HG02852 (cell line): ENCODE measurements at regions not wholly inside any gene's neighbourhood (a gene's known extent, or its start where the extent isn't known, plus 50 kb on each side); places are given as distances from the start of the nearest gene placed in this dataset.

Source experiments
- ATAC-seq: cut with Tn5 transposase; IDR thresholded peaks from one replicate; pipeline ENCODE4 v1.9.1; 2021; ENCODE audit warnings: mild to moderate bottlenecking, moderate library complexity; ENCODE audit not compliant: unreplicated experiment

GRCh38 chr3:162096874-162097273 is 600.3 kb downstream of the OTOL1 start:
- ATAC-seq, result no peak

- ATAC-seq, result no peak
Observed at GRCh38 chr3:162103808-162104207, 607.2 kb downstream of the OTOL1 start.

GRCh38 chr3:162111861-162112260 is 615.3 kb downstream of the OTOL1 start:
- no peak for ATAC-seq

- no peak for ATAC-seq
Observed at GRCh38 chr3:162112719-162113118, 616.1 kb downstream of the OTOL1 start.

GRCh38 chr3:162117961-162118360 is 621.4 kb downstream of the OTOL1 start:
- ATAC-seq, result no peak

GRCh38 chr3:162119651-162120050 is 623.0 kb downstream of the OTOL1 start:
- no peak for ATAC-seq

- ATAC-seq, result no peak
Observed at GRCh38 chr3:162122405-162122804, 625.8 kb downstream of the OTOL1 start.

- ATAC-seq, result no peak
Observed at GRCh38 chr3:162125790-162126189, 629.2 kb downstream of the OTOL1 start.

GRCh38 chr3:162130582-162130981 is 634.0 kb downstream of the OTOL1 start:
- no peak for ATAC-seq

- ATAC-seq, result no peak
Observed at GRCh38 chr3:162132981-162133380, 636.4 kb downstream of the OTOL1 start.

- peak; percentile 81 for ATAC-seq
Observed at GRCh38 chr3:162134571-162134970, 638.0 kb downstream of the OTOL1 start.

- no peak for ATAC-seq
Observed at GRCh38 chr3:162136136-162136535, 639.5 kb downstream of the OTOL1 start.

- no peak for ATAC-seq
Observed at GRCh38 chr3:162138509-162138908, 641.9 kb downstream of the OTOL1 start.

GRCh38 chr3:162139841-162140240 is 643.2 kb downstream of the OTOL1 start:
- ATAC-seq, result no peak

GRCh38 chr3:162141272-162141791 is 644.7 kb downstream of the OTOL1 start:
- ATAC-seq, result no peak

GRCh38 chr3:162142511-162142910 is 645.9 kb downstream of the OTOL1 start:
- no peak for ATAC-seq

- no peak for ATAC-seq
Observed at GRCh38 chr3:162143180-162143579, 646.6 kb downstream of the OTOL1 start.

GRCh38 chr3:162147996-162148395 is 651.4 kb downstream of the OTOL1 start:
- no peak for ATAC-seq

GRCh38 chr3:162150790-162151189 is 654.2 kb downstream of the OTOL1 start:
- no peak for ATAC-seq

- ATAC-seq, result no peak
Observed at GRCh38 chr3:162152636-162153035, 656.0 kb downstream of the OTOL1 start.

GRCh38 chr3:162161595-162161994 is 665.0 kb downstream of the OTOL1 start:
- no peak for ATAC-seq

- no peak for ATAC-seq
Observed at GRCh38 chr3:162165346-162165745, 668.7 kb downstream of the OTOL1 start.

GRCh38 chr3:162166543-162166942 is 669.9 kb downstream of the OTOL1 start:
- ATAC-seq, result no peak

- ATAC-seq, result no peak
Observed at GRCh38 chr3:162168715-162169114, 672.1 kb downstream of the OTOL1 start.
